K562 (cell line): ENCODE measurements at regions not wholly inside any gene's neighbourhood (a gene's known extent, or its start where the extent isn't known, plus 50 kb on each side); places are given as distances from the start of the nearest gene placed in this dataset.

Experiments
- ATAC-seq: fragments of 200-7000 bp; cut with Tn5 transposase; 3 replicates; pipeline ENCODE4 v1.9.1; 2020; ENCODE audit warnings: moderate library complexity
- BruUV-seq: library from RNA; stranded (reverse); fragments of 400-500 nt; replicated peaks from 2 replicates; lab custom pipeline; 2021; lab: Mats Ljungman, UMichigan
- CTCF ChIA-PET: fragments of 300-600 bp; formaldehyde crosslinking; extraction: SDS; loops from one replicate; lab custom pipeline; 2021; ENCODE audit warnings: low intra/inter-chr PET ratio; lab: Yijun Ruan, JAX
- POLR2A ChIA-PET: fragments of 300-600, 350-650 bp; sonication (Branson Sonifier 250); formaldehyde crosslinking; extraction: SDS; loops from one replicate; lab custom pipeline; 2021; ENCODE audit warnings: antibody characterized with exemption, inconsistent platforms; lab: Yijun Ruan, JAX
- DNase-seq, 4 experiments: peaks; one replicate each; pipeline versions ENCODE4 v3.0.0 to v3.0.0-alpha.2; 2011 to 2018; ENCODE audit warnings: low spot score in 3 of 4, mixed read lengths in 3 of 4; ENCODE audit errors: extremely low read depth in 1 of 4
- FAIRE-seq: peaks from 2 replicates; lab custom pipeline; 2011; peaks lifted over from hg19 to GRCh38; lab: Jason Lieb, UNC
- H2AFZ ChIP-seq: 2 replicates; pipeline ENCODE4 v1.6.0; 2011; ENCODE audit warnings: low read depth, low read length, control low read depth, inconsistent platforms
- H3K27ac ChIP-seq: fragments of 200-600 bp; 3 replicates; pipeline ENCODE4 v1.8.0; 2011; ENCODE audit warnings: low read depth, mild to moderate bottlenecking, control low read depth, inconsistent platforms, low read length, moderate library complexity, mixed read lengths; ENCODE audit errors: extremely low read depth
- H3K27me3 ChIP-seq, 2 experiments: fragments of 300-600 bp in 1 of 2; 2 replicates in 1 of 2; 3 replicates in 1 of 2; pipeline versions ENCODE4 v1.6.0 to v1.8.0; 2011; ENCODE audit warnings: inconsistent platforms in 2 of 2, low read length in 2 of 2, mild to moderate bottlenecking in 1 of 2, mixed read lengths in 1 of 2, moderate library complexity in 1 of 2; ENCODE audit not compliant: control insufficient read depth in 2 of 2, insufficient read depth in 2 of 2
- H3K36me3 ChIP-seq: fragments of 300-600 bp; 3 replicates; pipeline ENCODE4 v1.8.0; 2011; ENCODE audit warnings: mild to moderate bottlenecking, low read length, inconsistent platforms; ENCODE audit not compliant: control insufficient read depth, insufficient read depth
- H3K4me1 ChIP-seq, 2 experiments: fragments of 200-600 bp in 1 of 2; replicated peaks in 1 of 2; 2 replicates in 1 of 2; 3 replicates in 1 of 2; pipeline versions ENCODE4 v1.5.1 to v1.8.0; 2011; ENCODE audit warnings: inconsistent platforms in 2 of 2, low read length in 2 of 2, mild to moderate bottlenecking in 1 of 2, mixed read lengths in 1 of 2, moderate library complexity in 1 of 2; ENCODE audit not compliant: control insufficient read depth in 2 of 2, insufficient read depth in 2 of 2
- H3K4me2 ChIP-seq: 2 replicates; pipeline ENCODE4 v1.6.1; 2011; ENCODE audit warnings: low read length, control low read depth, inconsistent platforms, mixed read lengths; ENCODE audit not compliant: insufficient read depth
- H3K4me3 ChIP-seq: fragments of 200-600 bp; sonication (generic), shearing (Covaris generic); 2 replicates; pipeline ENCODE4 v1.5.1; 2016; ENCODE audit warnings: control low read depth, inconsistent platforms
- H3K79me2 ChIP-seq: fragments of 200-600 bp; 3 replicates; pipeline ENCODE4 v1.8.0; 2011; ENCODE audit warnings: low read length, inconsistent platforms; ENCODE audit not compliant: control insufficient read depth, insufficient read depth
- H3K9ac ChIP-seq, 2 experiments: 2 replicates each; pipeline versions ENCODE4 v1.6.0 to v1.6.1; 2011; ENCODE audit warnings: low read depth in 2 of 2, low read length in 2 of 2, control low read depth in 1 of 2, inconsistent platforms in 1 of 2, mild to moderate bottlenecking in 1 of 2, mixed read lengths in 1 of 2; ENCODE audit not compliant: insufficient read depth in 1 of 2
- H3K9me1 ChIP-seq: one replicate; pipeline ENCODE4 v1.6.0; 2011; ENCODE audit warnings: inconsistent platforms, mild to moderate bottlenecking, low read length, moderate library complexity; ENCODE audit not compliant: control insufficient read depth, insufficient read depth
- H3K9me3 ChIP-seq: replicated peaks from 2 replicates; pipeline ENCODE4 v1.5.1; 2011; ENCODE audit warnings: low read depth, low read length, inconsistent platforms; ENCODE audit not compliant: control insufficient read depth, insufficient read depth
- H4K20me1 ChIP-seq: replicated peaks from 2 replicates; pipeline ENCODE4 v1.6.1; 2011; ENCODE audit warnings: low read length, inconsistent platforms, mixed read lengths; ENCODE audit not compliant: control insufficient read depth, insufficient read depth
- MXI1 ChIP-seq: IDR thresholded peaks from 2 replicates; pipeline ENCODE4 v1.6.1; 2011; ENCODE audit warnings: low read depth, mild to moderate bottlenecking, improper control_type of control experiment, low read length
- WGBS: fragments of 100-300 bp; shearing (Covaris generic); methylation state at CpG from one replicate; pipeline ENCODE4 v1.1.6; 2016; ENCODE audit warnings: low coverage, mixed read lengths; ENCODE audit not compliant: insufficient coverage; ENCODE audit errors: missing lambda C conversion rate; 5-methylcytosine and 5-hydroxymethylcytosine counted together
- in situ Hi-C: fragments of 300-500 bp; cut with MboI; formaldehyde crosslinking; loops from 4 replicates; pipeline ENCODE4 v1.15.0; 2018; ENCODE audit warnings: inconsistent platforms, mixed read lengths
- intact Hi-C: fragments of 100-400 bp; cut with micrococcal nuclease; formaldehyde crosslinking; loops from 2 replicates; pipeline ENCODE4 v1.14.2; 2022
- TF ChIP-seq, protein P1 (sequence below): fragments of 150-350 bp; IDR thresholded peaks from 2 replicates; pipeline ENCODE4 v1.6.1; 2014; ENCODE audit warnings: low read depth, mild to moderate bottlenecking, low read length, borderline replicate concordance

DNA sequence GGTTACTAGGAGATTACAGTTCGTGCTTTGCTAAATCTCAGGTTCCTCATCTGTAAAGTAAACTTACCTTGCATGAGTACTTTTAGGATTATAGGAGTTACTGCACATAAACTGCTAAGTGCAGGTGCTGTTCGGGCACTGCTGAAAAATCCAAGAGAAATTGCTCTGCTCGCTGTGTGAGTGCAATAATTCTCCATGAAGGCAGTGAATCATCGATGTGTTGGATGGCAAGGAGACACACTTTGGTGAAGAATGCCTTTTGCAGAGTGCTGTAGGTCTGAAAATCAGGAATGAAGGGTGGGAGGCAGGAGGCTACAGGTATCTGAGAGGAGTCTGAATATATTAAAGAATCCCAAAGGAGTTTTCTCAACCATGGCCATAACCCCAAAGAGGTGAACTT is 113.0 kb downstream of the CHIC2 start:
- Histone ChIP-seq H3K9me3 (no peaks in the 10 kb centered on the region), H3K9ac (no peak overlapping the region), H3K4me3 (no peak overlapping the region), H3K4me2 (no peak overlapping the region), H2AFZ (no peak overlapping the region), H3K27me3 (peaks cover 0 to 16% of the 10 kb centered on the region in 2 experiments; a peak in 2 of 5 replicates), H4K20me1 (no peaks in the 10 kb centered on the region), H3K27ac (no peak overlapping the region), H3K36me3 (no peaks in the 10 kb centered on the region), H3K79me2 (no peaks in the 10 kb centered on the region), H3K9me1 (no peaks in the 10 kb centered on the region), H3K4me1 (no peaks in the 10 kb centered on the region)
- 0% methylated on average over 4 of the region's 4 CpGs for WGBS
- FAIRE-seq (no peak), DNase-seq (no peak), ATAC-seq (no peak)
- ChIA-PET CTCF (no interaction called here), POLR2A (no interaction called here)
- in situ Hi-C loops = no loop called here
- intact Hi-C loops = no loop called here
- TF ChIP-seq, protein P1, sequence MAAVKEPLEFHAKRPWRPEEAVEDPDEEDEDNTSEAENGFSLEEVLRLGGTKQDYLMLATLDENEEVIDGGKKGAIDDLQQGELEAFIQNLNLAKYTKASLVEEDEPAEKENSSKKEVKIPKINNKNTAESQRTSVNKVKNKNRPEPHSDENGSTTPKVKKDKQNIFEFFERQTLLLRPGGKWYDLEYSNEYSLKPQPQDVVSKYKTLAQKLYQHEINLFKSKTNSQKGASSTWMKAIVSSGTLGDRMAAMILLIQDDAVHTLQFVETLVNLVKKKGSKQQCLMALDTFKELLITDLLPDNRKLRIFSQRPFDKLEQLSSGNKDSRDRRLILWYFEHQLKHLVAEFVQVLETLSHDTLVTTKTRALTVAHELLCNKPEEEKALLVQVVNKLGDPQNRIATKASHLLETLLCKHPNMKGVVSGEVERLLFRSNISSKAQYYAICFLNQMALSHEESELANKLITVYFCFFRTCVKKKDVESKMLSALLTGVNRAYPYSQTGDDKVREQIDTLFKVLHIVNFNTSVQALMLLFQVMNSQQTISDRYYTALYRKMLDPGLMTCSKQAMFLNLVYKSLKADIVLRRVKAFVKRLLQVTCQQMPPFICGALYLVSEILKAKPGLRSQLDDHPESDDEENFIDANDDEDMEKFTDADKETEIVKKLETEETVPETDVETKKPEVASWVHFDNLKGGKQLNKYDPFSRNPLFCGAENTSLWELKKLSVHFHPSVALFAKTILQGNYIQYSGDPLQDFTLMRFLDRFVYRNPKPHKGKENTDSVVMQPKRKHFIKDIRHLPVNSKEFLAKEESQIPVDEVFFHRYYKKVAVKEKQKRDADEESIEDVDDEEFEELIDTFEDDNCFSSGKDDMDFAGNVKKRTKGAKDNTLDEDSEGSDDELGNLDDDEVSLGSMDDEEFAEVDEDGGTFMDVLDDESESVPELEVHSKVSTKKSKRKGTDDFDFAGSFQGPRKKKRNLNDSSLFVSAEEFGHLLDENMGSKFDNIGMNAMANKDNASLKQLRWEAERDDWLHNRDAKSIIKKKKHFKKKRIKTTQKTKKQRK = no peak
- no peak for TF ChIP-seq MXI1
- no TSS peak for BruUV-seq
